Activated CD8-positive, alpha-beta memory T cell treated with anti-CD3 and anti-CD28 coated beads, Interleukin-2, amount 10 ng/mL, durations not matched to agents 7 days and 5 days (primary cell): ENCODE measurements at regions not wholly inside any gene's neighbourhood (a gene's known extent, or its start where the extent isn't known, plus 50 kb on each side); places are given as distances from the start of the nearest gene placed in this dataset.

Experiments
- ATAC-seq: fragments of 150-1000 bp; cut with Tn5 transposase; one replicate; pipeline ENCODE4 v1.10.0; 2021; ENCODE audit warnings: moderate library complexity
- CTCF ChIA-PET: fragments of 350-600 bp; sonication (Branson Sonifier 250); formaldehyde crosslinking; loops from one replicate; lab custom pipeline; 2021; ENCODE audit warnings: antibody characterized with exemption; lab: Charles Lee
- DNase-seq: peaks from one replicate; pipeline ENCODE4 v3.0.0-alpha.2; 2020
- H3K27ac Mint-ChIP-seq: one replicate; pipeline ENCODE4 v1.8.0; 2021; ENCODE audit warnings: mild to moderate bottlenecking, mixed read lengths
- H3K27me3 Mint-ChIP-seq: one replicate; pipeline ENCODE4 v1.8.0; 2021; ENCODE audit warnings: mixed read lengths
- H3K36me3 Mint-ChIP-seq: one replicate; pipeline ENCODE4 v1.8.0; 2021; ENCODE audit warnings: mild to moderate bottlenecking, mixed read lengths
- H3K4me1 Mint-ChIP-seq: one replicate; pipeline ENCODE4 v1.8.0; 2021; ENCODE audit warnings: mixed read lengths
- H3K4me3 Mint-ChIP-seq: one replicate; pipeline ENCODE4 v1.8.0; 2021; ENCODE audit warnings: mild to moderate bottlenecking, moderate library complexity, mixed read lengths
- H3K9me3 Mint-ChIP-seq: one replicate; pipeline ENCODE4 v1.8.0; 2022; ENCODE audit warnings: low read depth, mixed read lengths

DNA sequence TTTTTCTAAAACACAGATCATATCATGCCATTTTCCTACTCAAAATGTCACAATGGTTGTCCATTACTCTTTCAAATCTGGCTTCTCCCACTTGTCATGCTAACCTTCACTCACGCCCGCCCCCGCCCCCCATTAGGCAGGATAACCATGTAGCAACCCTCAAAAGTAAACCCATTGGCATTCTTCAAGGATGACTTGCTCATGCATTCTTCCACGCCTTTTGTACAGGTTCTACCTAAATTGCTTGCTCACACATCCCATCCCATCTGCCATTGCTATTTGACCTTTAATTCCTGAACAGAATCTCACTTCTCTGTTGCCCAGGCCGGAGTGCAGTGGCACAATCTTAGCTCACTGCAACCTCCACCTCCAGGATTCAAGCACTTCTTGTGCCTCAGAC lies 389.3 kb downstream of the MCTP2 start:
- Mint-ChIP-seq H3K27ac (no peak overlapping the region), H3K27me3 (peaks cover 11% of the 10 kb centered on the region), H3K9me3 (no peaks in the 10 kb centered on the region), H3K4me3 (no peak overlapping the region), H3K4me1 (peaks cover 3% of the 10 kb centered on the region), H3K36me3 (no peaks in the 10 kb centered on the region)
- ATAC-seq (no peak), DNase-seq (no peak)
- CTCF ChIA-PET, result no interaction called here

DNA sequence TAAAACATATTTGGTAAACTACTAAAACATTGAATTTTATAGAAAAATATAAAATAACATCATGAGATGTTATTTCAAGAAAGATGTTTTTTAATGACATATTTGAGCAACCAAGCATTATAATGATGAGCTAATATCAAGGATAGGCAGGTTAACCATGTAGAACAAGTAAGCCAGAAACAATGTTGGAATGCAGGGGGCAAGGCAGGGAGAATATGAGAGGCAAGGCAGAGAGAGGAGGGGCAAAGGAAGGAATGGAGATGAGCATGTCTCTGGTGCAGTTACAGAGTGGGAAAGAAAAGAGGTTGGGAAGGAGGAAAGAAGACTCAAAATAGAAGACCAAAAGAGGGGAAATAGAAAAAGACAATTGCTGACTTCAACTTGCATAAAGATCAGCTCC lies 390.4 kb downstream of the MCTP2 start:
- Mint-ChIP-seq H3K4me3 (no peak overlapping the region), H3K27ac (no peak overlapping the region), H3K36me3 (no peaks in the 10 kb centered on the region), H3K9me3 (no peaks in the 10 kb centered on the region), H3K4me1 (no peaks in the 10 kb centered on the region), H3K27me3 (peaks cover 10% of the 10 kb centered on the region)
- DNase-seq (no peak), ATAC-seq (no peak)
- CTCF ChIA-PET, result interaction anchor here (1.1 kb wide), 1 partner anchor 14 kb away, joined by 3 read pairs; no protein-coding TSS in a partner anchor

DNA sequence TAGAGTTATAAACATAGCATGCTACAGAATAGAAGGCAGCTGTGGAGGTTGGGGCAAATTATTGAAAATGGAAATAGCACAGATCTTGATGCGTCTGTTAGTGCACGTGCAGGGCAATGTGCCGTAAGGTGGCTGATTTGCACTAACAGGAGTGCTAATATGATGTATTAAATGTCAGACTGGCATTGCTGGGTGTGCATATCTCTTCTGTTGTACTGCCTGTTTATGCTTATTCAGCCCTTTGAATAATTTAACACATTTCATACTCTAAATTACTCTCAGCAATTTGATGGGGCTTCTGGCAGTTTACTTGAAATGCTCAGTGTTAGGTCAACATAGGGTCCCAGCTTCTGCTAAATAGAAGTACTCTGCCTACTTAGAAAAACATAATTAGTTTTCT lies 395.6 kb downstream of the MCTP2 start:
- no peak overlapping the region for H3K27ac Mint-ChIP-seq
- CTCF ChIA-PET, result interaction anchor here (0.9 kb wide), 1 partner anchor 1900 kb away, joined by 3 read pairs; no protein-coding TSS in a partner anchor
- DNase-seq, result no peak

GRCh38 chr15:94631608-94632007 lies 400.2 kb downstream of the MCTP2 start:
- H3K4me3 Mint-ChIP-seq, result no peak overlapping the region
- ATAC-seq, result peak; percentile 20
- CTCF ChIA-PET, result no interaction called here

More for the DNA sequence above, 395.6 kb downstream of the MCTP2 start:
- peaks cover 7% of the 10 kb centered on the region for H3K4me1 Mint-ChIP-seq
- ATAC-seq, result no peak
- H3K27me3 Mint-ChIP-seq, result no peaks in the 10 kb centered on the region
- H3K9me3 Mint-ChIP-seq, result no peaks in the 10 kb centered on the region
- no peaks in the 10 kb centered on the region for H3K36me3 Mint-ChIP-seq
- H3K4me3 Mint-ChIP-seq, result no peak overlapping the region

DNA sequence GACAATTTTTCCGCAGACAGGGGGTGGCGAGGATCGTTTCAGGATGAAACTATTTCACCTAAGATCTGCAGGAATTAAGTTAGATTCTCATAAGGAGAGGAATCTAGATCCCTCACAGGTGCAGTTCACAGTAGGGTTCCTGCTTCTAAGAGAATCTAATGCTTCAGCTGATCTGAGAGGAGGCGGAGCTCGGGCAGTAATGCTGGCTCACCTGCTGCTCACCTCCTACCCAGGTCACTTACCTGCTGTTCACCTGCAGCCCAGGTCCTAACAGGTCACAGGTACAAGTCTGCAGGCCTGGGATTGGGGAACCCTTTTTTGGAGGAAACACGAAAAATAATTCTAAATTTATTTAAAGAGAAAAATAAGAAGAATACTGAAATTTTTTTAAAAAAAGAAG lies 406.8 kb downstream of the MCTP2 start:
- CTCF ChIA-PET, result no interaction called here
- ATAC-seq (no peak), DNase-seq (no peak)
- H3K36me3 Mint-ChIP-seq, result no peaks in the 10 kb centered on the region
- H3K9me3 Mint-ChIP-seq, result no peaks in the 10 kb centered on the region
- no peak overlapping the region for H3K27ac Mint-ChIP-seq
- H3K27me3 Mint-ChIP-seq, result peaks cover 42% of the 10 kb centered on the region
- no peak overlapping the region for H3K4me3 Mint-ChIP-seq
- H3K4me1 Mint-ChIP-seq, result no peaks in the 10 kb centered on the region

More at GRCh38 chr15:94631608-94632007, 400.2 kb downstream of the MCTP2 start:
- peaks cover 12% of the 10 kb centered on the region for H3K4me1 Mint-ChIP-seq
- no peak for DNase-seq
- no peak overlapping the region for H3K27ac Mint-ChIP-seq
- peaks cover 21% of the 10 kb centered on the region for H3K27me3 Mint-ChIP-seq
- H3K36me3 Mint-ChIP-seq, result no peaks in the 10 kb centered on the region
- H3K9me3 Mint-ChIP-seq, result no peaks in the 10 kb centered on the region

GRCh38 chr15:94639701-94640100 lies 408.3 kb downstream of the MCTP2 start:
- H3K9me3 Mint-ChIP-seq, result no peaks in the 10 kb centered on the region
- DNase-seq (no peak), ATAC-seq (no peak)
- CTCF ChIA-PET, result no interaction called here
- peaks cover 37% of the 10 kb centered on the region for H3K27me3 Mint-ChIP-seq
- H3K4me3 Mint-ChIP-seq, result no peak overlapping the region
- no peaks in the 10 kb centered on the region for H3K4me1 Mint-ChIP-seq
- no peaks in the 10 kb centered on the region for H3K36me3 Mint-ChIP-seq
- no peak overlapping the region for H3K27ac Mint-ChIP-seq

GRCh38 chr15:94644433-94644832 lies 413.1 kb downstream of the MCTP2 start:
- Mint-ChIP-seq H3K4me1 (no peaks in the 10 kb centered on the region), H3K4me3 (no peak overlapping the region), H3K9me3 (no peaks in the 10 kb centered on the region), H3K36me3 (no peaks in the 10 kb centered on the region), H3K27me3 (peaks cover 19% of the 10 kb centered on the region), H3K27ac (no peak overlapping the region)
- no peak for DNase-seq
- CTCF ChIA-PET, result no interaction called here
- no peak for ATAC-seq

GRCh38 chr15:94653071-94653470 lies 421.7 kb downstream of the MCTP2 start:
- no peak for DNase-seq
- Mint-ChIP-seq H3K36me3 (no peaks in the 10 kb centered on the region), H3K9me3 (no peaks in the 10 kb centered on the region), H3K4me1 (no peaks in the 10 kb centered on the region), H3K27me3 (peaks cover 35% of the 10 kb centered on the region), H3K27ac (no peak overlapping the region), H3K4me3 (no peak overlapping the region)
- CTCF ChIA-PET, result no interaction called here
- no peak for ATAC-seq

DNA sequence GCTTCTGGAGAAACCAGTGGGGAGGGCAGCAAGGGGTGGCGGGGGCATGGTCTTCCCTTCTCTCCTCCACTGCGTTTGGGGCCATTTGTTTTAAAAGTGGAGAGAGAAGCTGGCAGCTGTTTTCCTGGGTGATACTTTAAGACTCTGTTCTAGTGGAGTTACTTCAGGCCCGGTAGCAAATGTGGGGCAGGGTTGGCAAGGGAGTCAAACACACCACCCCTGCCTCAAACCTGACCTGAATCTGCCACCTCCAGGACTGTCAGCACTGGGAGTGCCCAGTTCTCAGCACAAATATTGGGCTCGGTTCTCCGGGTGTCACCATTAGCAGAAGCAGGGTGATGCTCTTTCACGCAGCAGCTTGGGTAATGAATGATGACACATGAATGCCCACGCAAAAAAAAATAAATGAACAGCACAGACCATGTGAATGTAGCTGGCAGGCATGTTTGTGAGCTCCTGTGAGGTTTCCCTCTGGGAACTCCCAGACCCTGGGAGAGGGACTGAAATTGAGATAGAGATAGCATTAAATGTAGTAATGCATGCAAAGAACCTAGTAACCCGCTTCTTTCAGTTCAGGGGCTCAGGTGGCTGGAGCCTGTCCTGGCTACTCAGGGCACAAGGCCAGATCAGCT lies 424.0 kb downstream of the MCTP2 start:
- H3K27me3 Mint-ChIP-seq, result peaks cover 37% of the 10 kb centered on the region
- DNase-seq (no peak), ATAC-seq (no peak)
- H3K4me3 Mint-ChIP-seq, result no peak overlapping the region
- CTCF ChIA-PET, result no interaction called here
- H3K9me3 Mint-ChIP-seq, result no peaks in the 10 kb centered on the region
- no peaks in the 10 kb centered on the region for H3K4me1 Mint-ChIP-seq
- H3K27ac Mint-ChIP-seq, result no peak overlapping the region
- no peaks in the 10 kb centered on the region for H3K36me3 Mint-ChIP-seq

- CTCF ChIA-PET, result interaction anchor here (3.4 kb wide), 1 partner anchor 84 kb away, joined by 9 read pairs; no protein-coding TSS in a partner anchor
- Mint-ChIP-seq H3K27me3 (peaks cover 36% of the 10 kb centered on the region), H3K9me3 (no peaks in the 10 kb centered on the region), H3K4me3 (no peak overlapping the region), H3K27ac (no peak overlapping the region), H3K36me3 (no peaks in the 10 kb centered on the region), H3K4me1 (peaks cover 2% of the 10 kb centered on the region)
- ATAC-seq, result no peak
- no peak for DNase-seq
Measured at GRCh38 chr15:94665676-94666441, 434.5 kb downstream of the MCTP2 start.

- Mint-ChIP-seq H3K27ac (no peak overlapping the region), H3K27me3 (peaks cover 39% of the 10 kb centered on the region), H3K4me3 (no peak overlapping the region), H3K36me3 (no peaks in the 10 kb centered on the region), H3K4me1 (peaks cover 2% of the 10 kb centered on the region), H3K9me3 (no peaks in the 10 kb centered on the region)
- no peak for DNase-seq
- CTCF ChIA-PET, result interaction anchor here (3.4 kb wide), 1 partner anchor 84 kb away, joined by 9 read pairs; no protein-coding TSS in a partner anchor
- no peak for ATAC-seq
Measured at GRCh38 chr15:94666553-94666952, 435.2 kb downstream of the MCTP2 start.

DNA sequence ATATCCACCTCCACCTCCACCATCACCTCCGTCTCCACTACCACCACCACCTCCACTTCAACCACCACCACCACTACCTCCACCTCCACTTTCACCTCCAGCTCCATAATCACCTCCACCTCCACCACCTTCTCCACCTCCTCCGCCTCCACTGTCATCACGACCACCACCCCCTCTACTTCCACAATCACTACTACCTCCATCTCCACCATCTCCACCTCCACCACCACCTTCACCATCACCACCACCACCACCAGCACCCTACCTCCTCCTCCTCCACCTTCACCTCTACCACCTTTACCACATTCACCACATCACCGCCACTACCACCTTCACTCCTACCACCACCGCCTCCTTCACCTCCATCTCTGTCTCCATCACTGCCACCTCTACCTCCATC lies 435.7 kb downstream of the MCTP2 start:
- no peak overlapping the region for H3K27ac Mint-ChIP-seq
- ATAC-seq, result no peak
- peaks cover 42% of the 10 kb centered on the region for H3K27me3 Mint-ChIP-seq
- no peaks in the 10 kb centered on the region for H3K36me3 Mint-ChIP-seq
- DNase-seq, result no peak
- peaks cover 2% of the 10 kb centered on the region for H3K4me1 Mint-ChIP-seq
- CTCF ChIA-PET, result interaction anchor here (3.4 kb wide), 1 partner anchor 85 kb away, joined by 9 read pairs; no protein-coding TSS in a partner anchor
- H3K9me3 Mint-ChIP-seq, result no peaks in the 10 kb centered on the region
- H3K4me3 Mint-ChIP-seq, result no peak overlapping the region

- Mint-ChIP-seq H3K4me3 (no peak overlapping the region), H3K36me3 (no peaks in the 10 kb centered on the region), H3K27me3 (peaks cover 34% of the 10 kb centered on the region), H3K27ac (no peak overlapping the region), H3K9me3 (no peaks in the 10 kb centered on the region), H3K4me1 (peaks cover 2% of the 10 kb centered on the region)
- no peak for ATAC-seq
- no peak for DNase-seq
- CTCF ChIA-PET, result interaction anchor here (0.6 to 3.8 kb wide), 3 partner anchors 13 to 87 kb away, joined by 3 to 25 read pairs (median 5); no protein-coding TSS in a partner anchor
Measured at GRCh38 chr15:94670438-94671034, 439.2 kb downstream of the MCTP2 start.
